OCI-M1 (cell line): ENCODE measurements at regions not wholly inside any gene's neighbourhood (a gene's known extent, or its start where the extent isn't known, plus 50 kb on each side); places are given as distances from the start of the nearest gene placed in this dataset.
"Not testable (repeated sequence)": the region's sequence is repeated elsewhere in the genome, so short reads cannot be mapped to it uniquely, and the experiment has no call there.

ENCODE experiments used
- DNase-seq: peaks from one replicate; lab custom pipeline; 2025; lab: John Stamatoyannopoulos, UW

DNA sequence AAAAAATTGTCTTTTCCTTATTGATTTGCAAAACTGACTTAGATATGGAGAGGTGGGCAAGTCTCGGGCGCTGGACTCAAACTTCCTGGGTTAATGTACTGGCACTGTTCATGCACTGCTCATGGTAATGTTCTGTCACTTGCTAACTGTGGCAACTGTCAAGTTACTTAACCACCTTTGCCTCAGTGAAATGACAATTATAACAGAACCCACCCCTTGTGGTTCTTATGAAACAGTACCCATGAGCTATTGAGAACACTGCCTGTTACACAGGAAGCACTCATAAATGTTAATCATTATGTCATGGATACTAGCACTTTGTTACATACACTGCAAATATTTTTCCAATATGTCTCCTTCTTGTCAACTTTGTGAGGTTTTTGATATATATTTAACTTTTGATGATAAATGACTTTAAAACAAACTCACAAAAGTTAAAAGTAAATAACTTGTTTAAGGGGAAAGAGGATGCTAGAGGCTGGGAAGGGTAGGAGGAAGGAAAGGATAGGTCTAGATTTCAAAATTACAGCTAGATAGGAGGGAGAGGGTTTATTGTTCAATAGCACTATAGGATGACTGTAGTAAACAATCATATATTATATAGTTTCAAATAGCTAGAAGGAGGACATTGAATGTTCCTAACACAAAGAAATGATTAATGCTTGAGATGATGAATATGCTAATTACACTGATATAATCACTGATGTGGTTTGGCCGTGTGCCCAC is 342.5 kb downstream of the ADGRL2 start:
- DNase-seq, result no peak

DNA sequence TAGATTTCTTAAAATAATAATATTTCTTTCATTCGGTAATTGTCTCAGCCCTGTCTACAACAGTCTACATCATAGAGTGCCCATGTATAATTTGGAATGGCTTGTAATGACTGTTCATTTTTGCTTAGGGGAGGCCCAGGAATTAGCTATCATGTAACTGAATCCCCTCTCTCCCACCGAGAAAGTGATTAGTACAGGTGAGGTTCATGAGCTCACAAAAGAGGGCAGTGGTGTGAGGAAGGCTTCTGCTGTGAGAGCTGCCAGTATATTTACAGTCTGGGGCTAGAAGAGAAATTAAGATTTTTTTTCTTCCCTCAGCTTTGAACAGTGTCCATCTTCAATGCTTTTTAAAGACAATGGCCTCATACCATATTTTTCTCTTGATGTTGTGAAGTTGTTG is 340.7 kb downstream of the ADGRL2 start:
- no peak for DNase-seq

DNA sequence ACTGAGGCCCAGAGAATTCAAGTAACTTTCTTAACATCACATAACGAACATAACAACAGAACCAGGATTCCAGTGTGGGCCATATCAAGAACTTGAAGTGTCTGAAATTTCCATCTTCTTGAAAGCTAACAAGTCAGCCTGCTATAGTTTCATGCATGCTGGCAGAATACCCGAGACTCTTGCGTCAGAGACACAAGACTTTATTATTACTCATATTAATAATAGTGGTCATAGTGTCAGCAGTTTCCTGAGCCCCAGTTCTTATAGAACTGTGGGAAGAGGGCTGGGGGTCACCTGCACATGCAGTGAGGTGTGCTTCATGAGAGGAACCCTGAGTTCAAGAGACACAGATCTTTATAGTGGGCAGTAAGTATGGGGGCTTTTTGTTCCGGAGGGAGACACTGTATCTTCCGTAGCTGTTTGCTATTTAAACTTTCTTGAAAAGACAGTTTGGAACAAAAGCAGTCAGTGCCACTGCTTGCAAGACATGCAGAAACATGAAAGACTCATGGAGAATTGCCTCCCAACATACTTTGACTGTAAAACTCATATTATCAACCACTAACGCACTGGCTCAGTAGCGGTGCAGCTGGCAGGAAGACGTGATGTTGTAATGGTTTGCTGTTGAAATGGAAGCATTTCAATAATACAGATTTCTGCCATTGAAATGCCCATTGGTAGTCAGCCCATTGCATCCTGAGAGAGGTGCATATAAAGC is 339.2 kb downstream of the ADGRL2 start:
- no peak for DNase-seq

GRCh38 chr1:82136351-82136750 is 335.6 kb downstream of the ADGRL2 start:
- not testable (repeated sequence) for DNase-seq

GRCh38 chr1:82125866-82126265 is 325.1 kb downstream of the ADGRL2 start:
- no peak for DNase-seq

DNA sequence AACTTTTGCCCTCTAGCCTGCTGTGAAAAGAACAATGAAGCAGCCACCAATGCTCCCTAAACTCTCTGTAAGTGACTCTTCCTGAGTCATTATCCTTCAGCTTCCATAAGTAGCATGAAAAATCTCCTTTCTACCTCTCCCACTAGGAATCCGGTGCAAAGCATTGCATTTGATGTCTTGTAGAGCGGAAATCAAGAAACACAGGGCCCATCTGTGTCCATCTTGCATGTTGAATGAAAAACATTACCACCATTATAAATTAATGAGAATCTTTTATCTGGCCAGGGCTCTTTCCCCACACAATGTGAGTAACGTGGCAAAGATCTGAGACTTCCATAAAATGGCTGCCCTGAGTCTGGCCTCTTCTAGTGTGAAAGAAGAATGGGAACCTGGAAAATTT is 324.4 kb downstream of the ADGRL2 start:
- no peak for DNase-seq

- no peak for DNase-seq
Measured at GRCh38 chr1:82121421-82121820, 320.7 kb downstream of the ADGRL2 start.

GRCh38 chr1:82116105-82116504 is 315.4 kb downstream of the ADGRL2 start:
- DNase-seq, result no peak

- no peak for DNase-seq
Measured at GRCh38 chr1:82114887-82115286, 314.2 kb downstream of the ADGRL2 start.

DNA sequence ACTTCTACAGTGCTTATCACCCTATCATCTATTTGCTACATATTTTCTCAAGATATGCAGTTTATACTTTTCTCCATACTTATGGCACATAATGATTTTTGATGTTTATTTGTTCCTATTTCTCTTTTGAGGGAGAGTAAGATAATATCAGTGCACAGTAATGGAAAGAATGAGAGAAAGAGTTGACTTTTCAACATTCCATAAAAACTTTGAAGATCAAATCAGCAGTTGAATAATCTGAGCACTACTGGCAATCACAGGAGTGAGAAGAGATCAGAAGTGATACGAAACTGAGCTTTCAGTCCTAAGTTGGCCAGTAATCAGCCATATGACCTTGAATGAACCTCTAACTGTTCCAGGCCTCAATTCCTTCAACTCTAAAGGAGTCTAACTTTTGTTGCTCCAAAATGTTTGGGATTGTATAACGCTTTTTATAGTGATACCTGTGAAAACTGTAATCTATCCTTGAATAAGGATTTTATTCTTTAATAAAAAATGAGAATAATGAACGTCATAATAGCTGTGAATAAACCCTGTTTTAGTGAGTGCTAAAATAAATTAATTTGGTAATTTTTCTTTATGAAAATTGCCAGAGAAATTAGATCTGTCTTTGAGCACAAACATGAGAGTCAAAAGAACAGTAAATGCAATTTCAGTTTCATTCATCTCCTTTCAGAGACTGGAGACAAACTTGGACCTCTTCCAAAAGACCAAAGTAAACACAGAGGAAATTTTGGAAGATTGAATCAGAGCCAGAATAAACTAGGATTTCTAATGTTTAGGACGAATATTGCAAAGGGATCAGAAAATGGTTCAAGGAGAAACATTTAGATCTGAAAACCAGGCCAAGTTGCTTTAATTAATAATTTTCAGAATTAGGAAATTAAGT is 309.9 kb downstream of the ADGRL2 start:
- DNase-seq, result no peak

DNA sequence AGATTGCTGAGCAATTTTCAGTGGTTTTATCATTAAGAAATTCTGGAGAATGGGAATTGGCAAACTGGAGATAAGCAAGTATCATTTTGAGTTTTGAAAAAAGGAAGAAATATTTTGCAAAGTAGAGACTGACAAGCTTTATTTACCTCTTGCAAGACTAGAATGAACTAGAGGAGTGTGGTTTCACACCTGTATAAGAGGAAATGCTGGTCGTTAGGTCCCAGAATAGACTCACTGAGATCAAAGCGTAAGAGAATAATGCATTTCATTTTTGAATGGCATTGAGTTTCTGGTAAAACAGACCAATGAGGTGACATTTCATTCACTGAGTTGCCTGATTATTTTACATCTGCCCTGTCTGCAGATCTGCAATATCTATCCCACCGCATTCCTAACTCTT is 308.1 kb downstream of the ADGRL2 start:
- no peak for DNase-seq

DNA sequence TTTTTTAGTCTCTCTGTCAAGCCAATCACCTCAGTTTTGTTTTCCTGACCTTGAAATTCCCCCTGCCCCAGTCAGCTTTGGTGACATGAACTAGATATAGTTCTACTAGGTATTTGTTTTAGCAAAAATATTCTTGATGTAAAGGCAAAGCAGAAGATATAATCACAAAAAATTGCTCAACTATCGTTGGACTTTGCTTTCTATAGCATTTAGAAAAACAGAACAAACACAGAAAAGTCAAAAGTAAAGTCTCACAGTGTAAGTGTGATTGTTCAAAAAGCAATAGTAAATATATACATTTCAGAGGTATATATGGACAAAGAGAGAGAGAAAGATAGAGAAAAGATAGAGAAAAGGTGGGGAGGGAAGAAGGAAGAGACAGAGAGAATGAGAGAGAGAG is 305.9 kb downstream of the ADGRL2 start:
- DNase-seq, result no peak

DNA sequence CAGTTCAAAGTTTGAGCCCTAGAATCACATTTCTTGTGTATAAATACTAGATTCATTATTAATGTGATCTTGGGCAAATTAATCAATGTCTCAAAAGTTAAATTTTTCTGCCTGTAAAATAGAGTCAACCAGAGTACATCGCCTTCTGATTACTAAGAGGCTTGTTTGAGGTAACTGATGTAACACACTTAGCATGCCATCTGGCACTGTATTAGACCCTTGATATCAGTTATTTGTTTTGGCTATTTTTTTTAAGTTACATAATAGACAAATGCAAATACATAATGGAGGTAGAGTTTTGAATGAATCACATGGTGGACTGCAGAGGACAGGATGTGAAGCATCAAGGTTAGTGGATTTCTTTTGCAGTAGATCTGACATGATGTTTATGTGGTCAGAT is 298.4 kb downstream of the ADGRL2 start:
- no peak for DNase-seq

DNA sequence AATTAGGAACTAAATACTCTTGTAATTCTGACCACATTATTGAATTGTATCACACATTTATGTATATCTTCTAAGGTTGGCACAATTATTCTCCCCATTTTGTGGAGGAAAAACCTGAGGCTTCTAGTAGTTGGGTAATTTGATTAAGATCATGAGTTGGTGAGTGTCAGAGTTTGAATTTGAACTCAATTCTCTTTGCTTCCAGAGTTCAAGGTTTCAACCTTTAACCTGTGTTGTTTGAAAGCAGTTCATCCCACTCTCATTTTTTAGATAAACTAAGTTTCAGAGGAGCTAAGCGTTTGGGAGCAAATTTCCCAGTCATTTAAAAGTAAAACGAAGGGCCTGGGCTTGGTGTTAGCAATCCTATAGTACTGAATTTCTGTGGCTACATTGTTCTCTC is 293.4 kb downstream of the ADGRL2 start:
- DNase-seq, result no peak

DNA sequence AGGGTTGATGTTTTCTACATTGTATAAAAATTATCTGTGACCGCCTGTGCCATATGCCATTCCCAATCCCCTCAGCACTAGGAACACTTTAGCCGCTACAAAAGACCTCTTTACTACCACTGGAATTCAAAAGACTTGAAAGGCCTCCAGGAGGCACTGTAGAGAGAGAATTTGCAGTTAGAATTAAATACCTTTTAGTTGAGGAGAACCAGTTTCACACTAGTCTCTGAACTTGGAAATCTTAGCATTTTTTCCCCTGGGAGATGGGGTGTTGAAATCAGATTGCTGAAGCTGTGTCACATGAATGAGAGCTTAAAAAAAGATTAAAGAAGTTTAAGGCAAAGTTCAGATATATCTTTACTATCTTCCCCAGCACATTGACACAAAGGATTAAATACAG is 291.0 kb downstream of the ADGRL2 start:
- DNase-seq, result no peak

GRCh38 chr1:82091265-82091664 is 290.5 kb downstream of the ADGRL2 start:
- no peak for DNase-seq

DNA sequence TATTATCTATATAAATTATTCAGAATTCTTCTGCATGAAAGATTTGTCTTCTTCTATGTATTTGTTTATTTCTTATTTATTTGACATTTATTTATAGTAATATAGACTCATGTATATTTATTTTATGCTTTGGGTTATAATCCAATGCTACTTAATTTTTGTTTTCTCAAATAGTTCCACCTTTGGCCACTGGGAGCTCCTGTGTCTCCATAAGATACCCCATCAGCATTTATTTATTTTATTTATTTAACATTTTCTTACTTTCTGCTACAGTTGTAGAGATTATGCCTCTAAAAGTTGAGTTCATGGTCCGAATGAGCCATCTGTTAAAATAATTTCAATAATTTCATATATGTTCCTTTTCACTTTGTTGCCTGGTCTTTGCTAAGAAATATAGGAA is 289.4 kb downstream of the ADGRL2 start:
- DNase-seq, result no peak

DNA sequence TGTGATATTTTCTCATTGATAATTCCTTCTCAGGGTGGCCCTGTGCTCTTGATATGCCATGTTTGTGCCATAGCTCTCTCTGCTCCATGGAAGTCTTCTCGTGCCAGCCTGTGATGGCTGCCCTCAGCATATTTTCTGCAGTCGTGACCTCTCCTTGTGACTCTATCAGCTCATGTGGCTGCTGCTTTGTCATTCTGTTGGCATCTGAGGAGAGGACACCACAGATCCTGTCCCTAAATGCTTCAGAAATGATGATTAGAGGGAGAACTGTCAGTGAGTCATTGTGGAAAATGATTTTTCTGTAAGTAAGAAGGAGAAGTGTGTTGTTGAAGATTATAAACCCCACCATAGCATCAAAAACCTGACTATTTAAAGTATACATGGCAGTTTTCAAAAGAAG is 286.0 kb downstream of the ADGRL2 start:
- DNase-seq, result no peak

GRCh38 chr1:82079607-82080006 is 278.9 kb downstream of the ADGRL2 start:
- no peak for DNase-seq

DNA sequence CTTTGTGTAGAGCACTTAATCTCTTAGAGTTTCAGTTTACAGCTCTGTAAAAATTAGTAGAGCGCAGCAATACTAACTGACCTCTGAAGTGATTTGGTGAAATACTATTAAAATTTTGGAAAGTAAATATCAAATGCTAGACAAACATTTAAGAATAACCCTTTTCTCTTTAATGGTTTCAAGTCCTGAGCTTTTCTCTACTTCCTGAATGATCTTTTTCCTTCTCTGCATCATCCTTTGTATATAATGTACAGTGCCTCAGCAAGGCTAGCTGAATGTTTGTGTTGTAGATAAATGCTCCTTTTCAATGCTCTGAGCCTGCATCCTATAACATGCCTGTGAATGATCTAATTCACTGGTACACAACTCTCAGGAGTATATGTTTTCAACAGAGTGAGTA is 272.9 kb downstream of the ADGRL2 start:
- no peak for DNase-seq

- no peak for DNase-seq
Measured at GRCh38 chr1:82073071-82073470, 272.3 kb downstream of the ADGRL2 start.

- DNase-seq, result no peak
Measured at GRCh38 chr1:82065916-82066315, 265.2 kb downstream of the ADGRL2 start.

GRCh38 chr1:82064691-82065090 is 264.0 kb downstream of the ADGRL2 start:
- DNase-seq, result no peak
